ENCODE measurements at regions not wholly inside any gene's neighbourhood (a gene's known extent, or its start where the extent isn't known, plus 50 kb on each side); places are given as distances from the start of the nearest gene placed in this dataset.

DNA sequence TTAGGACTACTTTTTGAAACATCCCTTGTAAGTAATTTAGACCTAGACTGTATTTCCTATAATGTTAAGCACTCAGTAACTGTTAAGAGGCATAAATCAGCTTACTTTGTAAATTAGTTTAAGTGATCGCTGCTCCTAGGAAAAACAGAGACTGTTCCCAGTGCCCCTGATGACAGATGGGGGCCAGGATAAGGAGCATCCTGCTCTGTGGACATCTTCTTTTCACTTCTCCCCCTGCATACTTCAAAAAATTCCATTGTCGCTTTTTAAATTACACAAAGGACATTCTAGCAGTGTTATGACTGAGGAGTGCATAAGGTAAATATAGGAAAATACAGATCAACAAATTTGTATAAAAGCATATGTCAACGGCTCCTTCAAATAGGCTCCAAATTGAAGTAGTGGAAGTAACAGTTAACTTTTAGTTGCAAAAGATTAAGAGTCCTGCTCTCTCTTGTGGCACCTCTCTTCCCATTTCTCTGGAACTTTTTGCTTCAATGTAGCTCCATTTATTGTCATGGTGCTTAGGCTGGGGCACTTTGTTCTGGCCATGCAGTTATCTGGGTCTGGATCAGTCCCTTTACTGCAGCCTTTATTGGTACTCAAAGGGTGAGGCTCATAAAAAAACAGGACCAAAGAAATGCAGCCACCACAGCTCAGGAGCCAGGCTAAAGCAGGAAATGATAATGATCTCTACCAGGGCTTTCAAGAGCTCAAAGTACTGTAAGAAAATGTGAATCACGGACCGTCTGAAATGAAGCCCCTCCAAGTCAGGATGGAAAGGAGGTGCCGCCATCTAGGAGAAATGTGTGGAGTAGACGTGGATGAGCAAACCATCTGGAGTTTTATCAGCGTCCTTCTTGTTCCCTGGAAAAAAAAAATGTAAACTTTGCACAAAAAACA, 162.1 kb upstream of the ZNF516 start:
- no peak overlapping the region for H3K27ac ChIP-seq (ENCODE audit: insufficient read length, low read depth, low read length)
- peaks cover 1% of the 10 kb centered on the region; the same call in 1 of the 2 replicates for H3K27me3 Mint-ChIP-seq (ENCODE audit: low read depth)
- H3K23ac ChIP-seq (ENCODE audit: insufficient read length, low read depth, low read length): no peak overlapping the region
- H3K27me3 ChIP-seq (ENCODE audit: insufficient read depth, low read length): no peaks in the 10 kb centered on the region
- no peak overlapping the region for H4K8ac ChIP-seq (replicated peaks; ENCODE audit: insufficient read length, low read depth, low read length)
- no peaks in the 10 kb centered on the region for H3K23me2 ChIP-seq (ENCODE audit: insufficient read length, low read depth, low read length, poor library complexity, severe bottlenecking)
- TF ChIP-seq, protein P1, sequence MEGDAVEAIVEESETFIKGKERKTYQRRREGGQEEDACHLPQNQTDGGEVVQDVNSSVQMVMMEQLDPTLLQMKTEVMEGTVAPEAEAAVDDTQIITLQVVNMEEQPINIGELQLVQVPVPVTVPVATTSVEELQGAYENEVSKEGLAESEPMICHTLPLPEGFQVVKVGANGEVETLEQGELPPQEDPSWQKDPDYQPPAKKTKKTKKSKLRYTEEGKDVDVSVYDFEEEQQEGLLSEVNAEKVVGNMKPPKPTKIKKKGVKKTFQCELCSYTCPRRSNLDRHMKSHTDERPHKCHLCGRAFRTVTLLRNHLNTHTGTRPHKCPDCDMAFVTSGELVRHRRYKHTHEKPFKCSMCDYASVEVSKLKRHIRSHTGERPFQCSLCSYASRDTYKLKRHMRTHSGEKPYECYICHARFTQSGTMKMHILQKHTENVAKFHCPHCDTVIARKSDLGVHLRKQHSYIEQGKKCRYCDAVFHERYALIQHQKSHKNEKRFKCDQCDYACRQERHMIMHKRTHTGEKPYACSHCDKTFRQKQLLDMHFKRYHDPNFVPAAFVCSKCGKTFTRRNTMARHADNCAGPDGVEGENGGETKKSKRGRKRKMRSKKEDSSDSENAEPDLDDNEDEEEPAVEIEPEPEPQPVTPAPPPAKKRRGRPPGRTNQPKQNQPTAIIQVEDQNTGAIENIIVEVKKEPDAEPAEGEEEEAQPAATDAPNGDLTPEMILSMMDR (conservative IDR thresholded peaks at IDR 0.05): peak; percentile 37; the same call in 2 of the 3 replicates
- H3K9me3 Mint-ChIP-seq: no peaks in the 10 kb centered on the region
- no peak overlapping the region for H4K5ac ChIP-seq (ENCODE audit: insufficient read length, low read depth, low read length)
- no peaks in the 10 kb centered on the region for H4K20me1 ChIP-seq (ENCODE audit: control insufficient read depth, insufficient read depth, insufficient read length)
- H3K56ac ChIP-seq (ENCODE audit: insufficient read length, low read depth, low read length): no peak overlapping the region
- no peak overlapping the region for H3K9ac ChIP-seq (ENCODE audit: extremely low read depth, insufficient read length, low read length)
- DNase-seq: no peak
- no peaks in the 10 kb centered on the region for H3K9me3 ChIP-seq (ENCODE audit: control insufficient read depth, low read depth, low read length)
- no peaks in the 10 kb centered on the region for H3K79me1 ChIP-seq (ENCODE audit: insufficient read depth, low read depth, low read length, poor library complexity, severe bottlenecking)
- no peaks in the 10 kb centered on the region for H3K79me2 ChIP-seq (ENCODE audit: insufficient read depth, low read length)
- H3K4me3 Mint-ChIP-seq: no peak overlapping the region
- no peak overlapping the region for H2BK120ac ChIP-seq (ENCODE audit: low read depth, low read length, poor library complexity, severe bottlenecking)
- no peak overlapping the region for H2AK5ac ChIP-seq (ENCODE audit: insufficient read length, low read length)
- peaks cover 14 to 17% of the 10 kb centered on the region in 2 experiments for H3K4me1 Mint-ChIP-seq
- no peak overlapping the region for H3T11ph ChIP-seq (ENCODE audit: low read length)
- H3K4ac ChIP-seq (ENCODE audit: low read depth, low read length): no peak overlapping the region
- no peaks in the 10 kb centered on the region for H3K4me1 ChIP-seq (ENCODE audit: insufficient read depth, low read length)
- no peak overlapping the region for H4K91ac ChIP-seq (ENCODE audit: insufficient read length, low read depth, low read length)
- H2BK5ac ChIP-seq (ENCODE audit: insufficient read length, low read length): no peak overlapping the region
- no peak overlapping the region for H2BK15ac ChIP-seq (ENCODE audit: low read depth, low read length)
- H3K18ac ChIP-seq (ENCODE audit: insufficient read length, low read depth, low read length): no peak overlapping the region
- no CpG with 5 or more reads among the region's 8 CpGs for WGBS (ENCODE audit: extremely low coverage, insufficient read length, low lambda C conversion rate)
- no peak overlapping the region for H3K4me2 ChIP-seq (ENCODE audit: insufficient read depth, insufficient read length, low read length)
- H3K14ac ChIP-seq (ENCODE audit: insufficient read depth, low read length): no peak overlapping the region
- no peak overlapping the region for H2AFZ ChIP-seq (ENCODE audit: low read length)
- no peak overlapping the region for H2BK12ac ChIP-seq (ENCODE audit: insufficient read length, low read depth, low read length)
- no peaks in the 10 kb centered on the region for H3K36me3 Mint-ChIP-seq (ENCODE audit: insufficient read depth in 1 of 3, low read depth in 3 of 3)
- H3K27ac Mint-ChIP-seq: no peak overlapping the region
- no peak overlapping the region for H2BK20ac ChIP-seq (ENCODE audit: low read depth, low read length, poor library complexity, severe bottlenecking)
